Nephron progenitor cell (in vitro differentiated cells): ENCODE measurements at regions not wholly inside any gene's neighbourhood (a gene's known extent, or its start where the extent isn't known, plus 50 kb on each side); places are given as distances from the start of the nearest gene placed in this dataset.
"Not testable (repeated sequence)": the region's sequence is repeated elsewhere in the genome, so short reads cannot be mapped to it uniquely, and the experiment has no call there.

ENCODE experiments used
- DNase-seq: peaks from one replicate; pipeline ENCODE4 v3.0.0; 2021
- H3K27ac Mint-ChIP-seq: 2 replicates; pipeline ENCODE4 v1.8.0; 2021; ENCODE audit warnings: mild to moderate bottlenecking, moderate library complexity, mixed read lengths
- H3K27me3 Mint-ChIP-seq: 2 replicates; pipeline ENCODE4 v1.8.0; 2021; ENCODE audit warnings: mild to moderate bottlenecking, low read depth, mixed read lengths; ENCODE audit not compliant: poor library complexity
- H3K36me3 Mint-ChIP-seq: 2 replicates; pipeline ENCODE4 v1.8.0; 2021; ENCODE audit warnings: low read depth, mixed read lengths
- H3K4me1 Mint-ChIP-seq: 2 replicates; pipeline ENCODE4 v1.8.0; 2021; ENCODE audit warnings: mixed read lengths
- H3K4me3 Mint-ChIP-seq: 2 replicates; pipeline ENCODE4 v1.8.0; 2021; ENCODE audit warnings: mild to moderate bottlenecking, moderate library complexity, mixed read lengths
- H3K9me3 Mint-ChIP-seq: 2 replicates; pipeline ENCODE4 v1.8.0; 2021; ENCODE audit warnings: mild to moderate bottlenecking, moderate library complexity, mixed read lengths
- TF ChIP-seq, protein P1 (sequence below): fragments of 200-600 bp; sonication (generic); IDR thresholded peaks from 2 replicates; pipeline ENCODE4 v1.5.0; 2021; ENCODE audit warnings: antibody characterized with exemption

DNA sequence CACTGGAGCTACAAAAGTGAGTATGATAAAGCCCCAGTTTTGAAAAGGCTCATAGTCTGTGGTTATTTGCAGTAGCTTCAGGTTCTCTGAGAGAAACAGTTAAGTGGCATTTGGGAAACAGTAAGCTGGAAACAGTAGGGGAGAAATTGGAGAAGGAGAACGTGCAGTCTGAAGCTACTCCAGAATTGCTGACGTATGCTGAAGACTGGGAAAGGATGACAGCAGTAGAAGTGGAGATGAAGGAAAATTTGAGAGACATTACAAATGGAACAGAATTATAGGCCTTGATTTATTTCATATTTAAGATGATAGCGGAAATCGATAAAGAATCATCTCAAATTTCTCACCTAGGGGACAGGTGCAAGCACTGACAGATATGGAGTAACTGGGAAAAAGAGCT, 248.8 kb downstream of the CAAP1 start:
- Mint-ChIP-seq H3K27me3 (peaks cover 6% of the 10 kb centered on the region), H3K27ac (no peak overlapping the region), H3K4me3 (no peak overlapping the region), H3K9me3 (no peaks in the 10 kb centered on the region), H3K36me3 (no peaks in the 10 kb centered on the region), H3K4me1 (no peaks in the 10 kb centered on the region)
- no peak for DNase-seq
- TF ChIP-seq, protein P1, sequence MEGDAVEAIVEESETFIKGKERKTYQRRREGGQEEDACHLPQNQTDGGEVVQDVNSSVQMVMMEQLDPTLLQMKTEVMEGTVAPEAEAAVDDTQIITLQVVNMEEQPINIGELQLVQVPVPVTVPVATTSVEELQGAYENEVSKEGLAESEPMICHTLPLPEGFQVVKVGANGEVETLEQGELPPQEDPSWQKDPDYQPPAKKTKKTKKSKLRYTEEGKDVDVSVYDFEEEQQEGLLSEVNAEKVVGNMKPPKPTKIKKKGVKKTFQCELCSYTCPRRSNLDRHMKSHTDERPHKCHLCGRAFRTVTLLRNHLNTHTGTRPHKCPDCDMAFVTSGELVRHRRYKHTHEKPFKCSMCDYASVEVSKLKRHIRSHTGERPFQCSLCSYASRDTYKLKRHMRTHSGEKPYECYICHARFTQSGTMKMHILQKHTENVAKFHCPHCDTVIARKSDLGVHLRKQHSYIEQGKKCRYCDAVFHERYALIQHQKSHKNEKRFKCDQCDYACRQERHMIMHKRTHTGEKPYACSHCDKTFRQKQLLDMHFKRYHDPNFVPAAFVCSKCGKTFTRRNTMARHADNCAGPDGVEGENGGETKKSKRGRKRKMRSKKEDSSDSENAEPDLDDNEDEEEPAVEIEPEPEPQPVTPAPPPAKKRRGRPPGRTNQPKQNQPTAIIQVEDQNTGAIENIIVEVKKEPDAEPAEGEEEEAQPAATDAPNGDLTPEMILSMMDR = no peak

DNA sequence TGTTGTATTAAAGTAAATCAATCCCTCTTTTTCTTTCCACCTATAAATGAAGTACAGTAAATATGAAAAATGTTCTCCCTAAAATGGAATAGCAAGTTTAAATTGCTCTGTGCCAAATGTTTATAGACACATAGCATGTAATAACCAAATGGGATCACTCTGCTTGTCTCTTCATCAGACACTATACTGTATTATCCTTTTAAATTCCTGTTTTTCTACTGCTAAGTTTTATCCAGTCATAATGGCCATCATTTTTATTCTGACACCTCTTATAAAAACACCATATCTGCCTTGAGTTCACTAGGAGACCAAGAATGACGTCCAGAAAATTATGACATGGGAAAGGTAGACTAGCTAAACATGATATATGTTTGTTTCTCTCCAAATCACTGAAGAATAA, 252.8 kb downstream of the CAAP1 start:
- H3K27me3 Mint-ChIP-seq = no peaks in the 10 kb centered on the region
- DNase-seq = no peak
- TF ChIP-seq, protein P1 = no peak
- H3K36me3 Mint-ChIP-seq = no peaks in the 10 kb centered on the region
- H3K27ac Mint-ChIP-seq = no peak overlapping the region
- H3K9me3 Mint-ChIP-seq = no peaks in the 10 kb centered on the region
- no peak overlapping the region for H3K4me3 Mint-ChIP-seq
- no peaks in the 10 kb centered on the region for H3K4me1 Mint-ChIP-seq

DNA sequence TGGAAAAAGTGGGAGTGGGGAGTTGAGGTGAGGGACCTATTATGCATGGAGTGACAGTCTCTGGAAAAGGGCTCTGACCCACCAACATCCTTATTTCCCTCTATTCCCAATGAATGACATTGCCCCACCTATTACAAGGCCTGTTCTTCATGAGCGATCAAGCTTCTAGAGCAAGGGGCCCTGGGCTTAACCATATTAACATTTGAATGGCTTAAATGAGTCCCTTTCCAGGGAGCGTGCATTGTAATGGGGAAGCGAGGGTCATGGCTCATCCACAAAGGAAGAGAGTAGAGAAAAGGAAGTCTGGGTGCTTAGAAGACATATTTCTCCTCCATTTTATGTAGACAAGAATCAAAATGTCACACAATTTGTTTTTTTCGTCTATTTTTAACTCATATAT, 255.5 kb downstream of the CAAP1 start:
- H3K4me1 Mint-ChIP-seq = no peaks in the 10 kb centered on the region
- no peak for DNase-seq
- no peak overlapping the region for H3K4me3 Mint-ChIP-seq
- H3K9me3 Mint-ChIP-seq = peaks cover 4% of the 10 kb centered on the region
- no peaks in the 10 kb centered on the region for H3K27me3 Mint-ChIP-seq
- no peaks in the 10 kb centered on the region for H3K36me3 Mint-ChIP-seq
- TF ChIP-seq, protein P1 = no peak
- no peak overlapping the region for H3K27ac Mint-ChIP-seq

DNA sequence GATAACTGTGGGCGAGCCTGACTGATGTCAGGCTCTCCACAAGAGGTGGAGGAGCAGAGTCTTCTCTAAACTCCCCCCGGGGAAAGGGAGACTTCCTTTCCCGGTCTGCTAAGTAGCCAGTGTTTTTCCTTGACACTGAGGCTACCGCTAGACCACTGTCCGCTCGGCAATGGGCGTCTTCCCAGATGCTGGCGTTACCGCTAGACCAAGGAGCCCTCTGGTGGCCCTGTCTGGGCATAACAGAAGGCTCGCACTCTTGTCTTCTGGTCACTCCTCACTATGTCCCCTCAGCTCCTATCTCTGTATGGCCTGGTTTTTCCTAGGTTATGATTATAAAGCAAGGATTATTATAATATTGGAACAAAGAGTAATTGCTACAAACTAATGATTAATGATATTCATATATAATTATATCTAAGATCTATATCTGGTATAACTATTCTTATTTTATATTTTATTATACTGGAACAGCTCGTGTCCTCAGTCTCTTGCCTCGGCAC, 278.7 kb downstream of the CAAP1 start:
- H3K4me1 Mint-ChIP-seq = peaks cover 33% of the 10 kb centered on the region
- H3K36me3 Mint-ChIP-seq, H3K4me3 Mint-ChIP-seq, H3K27ac Mint-ChIP-seq, H3K27me3 Mint-ChIP-seq: not testable (repeated sequence)
- H3K9me3 Mint-ChIP-seq = peaks cover 14% of the 10 kb centered on the region
- peak; percentile 12 for DNase-seq
- TF ChIP-seq, protein P1 = peak; percentile 33

DNA sequence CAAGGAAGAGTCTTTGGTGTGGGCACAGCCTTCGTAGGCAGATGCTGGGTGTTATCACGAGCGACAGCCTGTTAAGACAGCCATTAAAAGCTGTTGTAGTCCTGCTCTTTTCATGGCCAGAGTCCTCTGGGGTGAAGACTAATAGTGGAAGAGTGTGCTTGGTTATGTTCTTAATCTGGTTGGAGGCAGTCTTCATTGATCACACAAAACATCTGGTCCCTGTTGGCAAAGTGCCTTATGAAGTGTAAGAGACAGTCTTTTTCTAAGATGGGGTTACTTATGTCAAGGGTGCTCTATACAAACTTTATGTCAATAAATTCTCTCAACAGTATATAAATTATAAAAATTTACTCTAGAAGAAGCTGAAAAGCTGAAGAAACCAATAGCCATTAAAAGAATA, 280.4 kb downstream of the CAAP1 start:
- Mint-ChIP-seq H3K36me3 (no peaks in the 10 kb centered on the region), H3K4me1 (peaks cover 36% of the 10 kb centered on the region), H3K4me3 (no peak overlapping the region), H3K9me3 (peaks cover 14% of the 10 kb centered on the region), H3K27ac (no peak overlapping the region), H3K27me3 (no peaks in the 10 kb centered on the region)
- DNase-seq = no peak
- TF ChIP-seq, protein P1 = no peak

DNA sequence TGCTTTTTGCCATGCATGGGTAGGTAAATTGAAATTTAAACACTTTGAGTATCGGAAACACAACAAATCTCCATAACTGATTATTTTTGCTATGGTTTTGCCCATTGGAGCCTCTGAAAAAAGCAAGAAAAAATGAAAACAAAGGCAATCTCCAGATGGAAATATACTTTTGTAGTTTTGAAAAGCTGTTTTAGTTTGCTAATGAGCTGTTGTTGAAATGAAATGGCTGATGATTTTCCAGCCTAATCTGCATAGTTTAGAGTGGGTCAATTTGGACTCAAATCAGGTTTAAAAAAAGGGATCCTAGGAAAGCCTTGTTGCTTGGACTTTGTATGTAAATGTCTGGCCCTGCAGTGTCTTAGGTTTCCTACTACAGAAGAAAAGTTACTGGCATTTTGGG, 285.8 kb downstream of the CAAP1 start:
- H3K27ac Mint-ChIP-seq = no peak overlapping the region
- no peaks in the 10 kb centered on the region for H3K36me3 Mint-ChIP-seq
- H3K9me3 Mint-ChIP-seq = no peaks in the 10 kb centered on the region
- TF ChIP-seq, protein P1 = no peak
- no peak for DNase-seq
- no peaks in the 10 kb centered on the region for H3K27me3 Mint-ChIP-seq
- no peak overlapping the region for H3K4me3 Mint-ChIP-seq
- H3K4me1 Mint-ChIP-seq = peaks cover 30% of the 10 kb centered on the region
